MM.1S (cell line): ENCODE measurements at regions not wholly inside any gene's neighbourhood (a gene's known extent, or its start where the extent isn't known, plus 50 kb on each side); places are given as distances from the start of the nearest gene placed in this dataset.

ENCODE experiments used
- CTCF ChIP-seq: fragments of 300-600 bp; sonication (generic); IDR thresholded peaks from 2 replicates; pipeline ENCODE4 v1.5.1; 2016; ENCODE audit warnings: antibody characterized with exemption, low read length, mixed read lengths
- EZH2phosphoT487 ChIP-seq: fragments of 300-600 bp; sonication (generic); IDR thresholded peaks from 2 replicates; pipeline ENCODE4 v1.6.1; 2018; ENCODE audit warnings: antibody characterized with exemption, low read length

GRCh38 chr18:8489761-8490160 is 119.5 kb upstream of the RAB12 start:
- TF ChIP-seq CTCF (no peak), EZH2phosphoT487 (no peak)
